ENCODE measurements at regions not wholly inside any gene's neighbourhood (a gene's known extent, or its start where the extent isn't known, plus 50 kb on each side); places are given as distances from the start of the nearest gene placed in this dataset.

DNA sequence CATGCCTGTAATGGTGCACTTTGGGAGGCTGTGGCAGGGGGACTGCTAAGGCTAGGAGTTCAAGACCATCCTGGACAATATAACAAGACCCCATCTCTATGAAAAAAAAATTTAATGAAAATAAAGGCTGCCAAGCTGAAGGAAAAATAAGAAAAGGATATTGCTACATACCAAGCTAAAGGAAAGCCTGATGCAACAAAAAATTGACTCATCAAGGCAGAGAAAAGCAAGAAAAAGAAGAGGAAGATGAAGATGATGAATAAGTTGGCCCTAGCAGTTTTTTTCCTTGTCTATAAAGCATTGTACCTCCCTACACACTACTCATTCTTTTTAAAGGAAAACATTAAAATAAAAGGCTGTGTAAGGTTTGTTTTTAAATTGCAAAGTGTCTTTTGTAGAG is 441.9 kb upstream of the MDFIC2 start:
- TF ChIP-seq YY1 (IDR thresholded peaks at IDR 0.05; ENCODE audit: extremely low read depth, insufficient replicate concordance, low read depth, low read length) (no peak), CTCF (IDR thresholded peaks at IDR 0.05 in 2 of 3, conservative IDR thresholded peaks at IDR 0.05 in 1 of 3; ENCODE audit: borderline replicate concordance in 1 of 3, insufficient read depth in 1 of 3, low read depth in 2 of 3, low read length in 2 of 3) (no peak), RAD21 (IDR thresholded peaks at IDR 0.05; ENCODE audit: low read depth) (no peak), ZNF274 (IDR thresholded peaks at IDR 0.05; ENCODE audit: low read depth, low read length) (no peak), POLR2AphosphoS5 (IDR thresholded peaks at IDR 0.05; ENCODE audit: low read depth, low read length) (no peak), ZBTB33 (IDR thresholded peaks at IDR 0.05; ENCODE audit: extremely low read depth, insufficient replicate concordance, low read length) (no peak), EZH2 (IDR thresholded peaks at IDR 0.05) (no peak), REST (IDR thresholded peaks at IDR 0.05; ENCODE audit: low read depth) (no peak)
